Colonic mucosa (tissue), 4 donors: ENCODE measurements at regions not wholly inside any gene's neighbourhood (a gene's known extent, or its start where the extent isn't known, plus 50 kb on each side); places are given as distances from the start of the nearest gene placed in this dataset.

Experiments used
- DNase-seq: peaks from one replicate; pipeline ENCODE4 v3.0.0-alpha.2; 2020
- H3K27ac ChIP-seq: fragments of 200-600 bp; one replicate; pipeline ENCODE4 v1.8.0; 2021
- H3K27me3 ChIP-seq: fragments of 200-600 bp; one replicate; pipeline ENCODE4 v1.8.0; 2021
- H3K36me3 ChIP-seq: fragments of 200-600 bp; one replicate; pipeline ENCODE4 v1.8.0; 2021
- H3K4me1 ChIP-seq: fragments of 200-600 bp; one replicate; pipeline ENCODE4 v1.8.0; 2021; ENCODE audit warnings: mild to moderate bottlenecking
- H3K4me3 ChIP-seq: fragments of 200-600 bp; one replicate; pipeline ENCODE4 v1.8.0; 2021
- H3K9ac ChIP-seq, 2 donors: one replicate each; pipeline ENCODE4 v1.7.0; 2013; ENCODE audit warnings: control low read depth in 2 of 2, low read depth in 2 of 2, low read length in 2 of 2
- H3K9me3 ChIP-seq: fragments of 200-600 bp; one replicate; pipeline ENCODE4 v1.8.0; 2021
- CTCF ChIP-seq: fragments of 200-600 bp; IDR thresholded peaks from one replicate; pipeline ENCODE4 v1.8.0; 2022; ENCODE audit warnings: antibody characterized with exemption, mild to moderate bottlenecking
- intact Hi-C: fragments of 100-400 bp; cut with DNase I; formaldehyde crosslinking; loops from one replicate; pipeline ENCODE4 v1.14.1; 2022
- donor health status: healthy.
- donor health status: DM: no; HTN: no; CAD: no.
- donor health status: DM: no; HTN: no; CAD: no.

- H3K36me3 ChIP-seq: no peaks in the 10 kb centered on the region
- H3K27me3 ChIP-seq: no peaks in the 10 kb centered on the region
- TF ChIP-seq CTCF: no peak
- DNase-seq: no peak
- intact Hi-C loops: no loop called here
- no peaks in the 10 kb centered on the region for H3K9me3 ChIP-seq
- H3K4me1 ChIP-seq: no peaks in the 10 kb centered on the region
- H3K9ac ChIP-seq: no peak overlapping the region
- H3K27ac ChIP-seq: no peak overlapping the region
- no peak overlapping the region for H3K4me3 ChIP-seq
These were observed 496.9 kb upstream of the CELF2 start for GRCh38 chr10:10520491-10521385.

- no peaks in the 10 kb centered on the region for H3K36me3 ChIP-seq
- no peaks in the 10 kb centered on the region for H3K4me1 ChIP-seq
- H3K9ac ChIP-seq: no peak overlapping the region
- H3K9me3 ChIP-seq: no peaks in the 10 kb centered on the region
- no peak overlapping the region for H3K27ac ChIP-seq
- intact Hi-C loops: no loop called here
- no peaks in the 10 kb centered on the region for H3K27me3 ChIP-seq
- no peak for TF ChIP-seq CTCF
- no peak for DNase-seq
- H3K4me3 ChIP-seq: no peak overlapping the region
These were observed 490.8 kb upstream of the CELF2 start for GRCh38 chr10:10526846-10527245.

- no peak overlapping the region for H3K9ac ChIP-seq
- H3K27ac ChIP-seq: no peak overlapping the region
- H3K4me1 ChIP-seq: no peaks in the 10 kb centered on the region
- H3K27me3 ChIP-seq: no peaks in the 10 kb centered on the region
- DNase-seq: no peak
- no peak for TF ChIP-seq CTCF
- no peak overlapping the region for H3K4me3 ChIP-seq
- H3K9me3 ChIP-seq: no peaks in the 10 kb centered on the region
- no peaks in the 10 kb centered on the region for H3K36me3 ChIP-seq
- intact Hi-C loops: no loop called here
These were observed 489.7 kb upstream of the CELF2 start for GRCh38 chr10:10527861-10528562.

GRCh38 chr10:10528563-10528910 is 489.1 kb upstream of the CELF2 start:
- H3K36me3 ChIP-seq: no peaks in the 10 kb centered on the region
- no peak overlapping the region for H3K27ac ChIP-seq
- H3K4me3 ChIP-seq: no peak overlapping the region
- no peaks in the 10 kb centered on the region for H3K9me3 ChIP-seq
- no peak overlapping the region for H3K9ac ChIP-seq
- no peak for TF ChIP-seq CTCF
- intact Hi-C loops: no loop called here
- DNase-seq: no peak
- no peaks in the 10 kb centered on the region for H3K4me1 ChIP-seq
- H3K27me3 ChIP-seq: no peaks in the 10 kb centered on the region

DNA sequence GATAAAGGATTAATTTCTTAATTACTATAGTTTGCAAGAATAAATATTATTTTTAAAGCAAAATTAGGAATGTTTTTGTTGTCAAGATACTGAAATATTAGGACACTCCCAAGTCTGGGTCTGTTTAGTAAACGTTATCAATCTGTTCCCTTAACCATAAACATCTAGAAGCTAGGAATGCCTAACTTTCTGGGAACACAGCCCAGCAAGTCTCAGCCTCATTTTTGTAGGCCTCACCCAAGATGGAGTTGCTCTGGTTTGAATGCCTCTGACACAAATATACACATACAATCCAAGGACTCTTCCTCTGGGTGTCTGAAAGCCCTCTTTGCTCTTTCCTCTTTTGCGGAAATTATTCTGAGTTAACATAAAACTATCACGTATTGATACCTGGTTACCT is 487.4 kb upstream of the CELF2 start:
- Histone ChIP-seq H3K9ac (no peak overlapping the region), H3K36me3 (no peaks in the 10 kb centered on the region), H3K9me3 (no peaks in the 10 kb centered on the region), H3K4me3 (no peak overlapping the region), H3K27ac (no peak overlapping the region), H3K27me3 (no peaks in the 10 kb centered on the region), H3K4me1 (no peaks in the 10 kb centered on the region)
- no peak for TF ChIP-seq CTCF
- intact Hi-C loops: no loop called here
- DNase-seq: no peak
